ENCODE measurements at regions not wholly inside any gene's neighbourhood (a gene's known extent, or its start where the extent isn't known, plus 50 kb on each side); places are given as distances from the start of the nearest gene placed in this dataset.

DNA sequence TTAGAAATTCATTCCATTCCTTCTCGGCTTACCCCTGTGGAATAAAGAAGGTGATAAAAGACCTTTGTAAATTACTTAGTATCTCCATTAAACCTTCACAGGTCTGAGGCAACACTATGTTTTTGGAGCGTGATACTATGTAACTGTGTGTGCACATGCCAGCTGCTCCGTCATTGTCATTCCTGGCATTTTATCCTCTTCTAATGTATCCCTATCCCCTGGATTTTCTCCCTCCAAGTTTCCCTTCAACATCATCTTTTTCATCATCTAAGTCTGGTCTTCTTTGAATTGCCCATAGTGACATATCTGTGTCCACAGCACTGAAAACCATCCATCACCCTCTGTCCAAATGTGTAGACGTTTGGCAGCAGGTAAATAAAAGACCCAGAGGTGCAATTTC is 125.7 kb downstream of the TEX36 start:
- TF ChIP-seq POLR2A (IDR thresholded peaks at IDR 0.05) = no peak
- TF ChIP-seq, protein P1, sequence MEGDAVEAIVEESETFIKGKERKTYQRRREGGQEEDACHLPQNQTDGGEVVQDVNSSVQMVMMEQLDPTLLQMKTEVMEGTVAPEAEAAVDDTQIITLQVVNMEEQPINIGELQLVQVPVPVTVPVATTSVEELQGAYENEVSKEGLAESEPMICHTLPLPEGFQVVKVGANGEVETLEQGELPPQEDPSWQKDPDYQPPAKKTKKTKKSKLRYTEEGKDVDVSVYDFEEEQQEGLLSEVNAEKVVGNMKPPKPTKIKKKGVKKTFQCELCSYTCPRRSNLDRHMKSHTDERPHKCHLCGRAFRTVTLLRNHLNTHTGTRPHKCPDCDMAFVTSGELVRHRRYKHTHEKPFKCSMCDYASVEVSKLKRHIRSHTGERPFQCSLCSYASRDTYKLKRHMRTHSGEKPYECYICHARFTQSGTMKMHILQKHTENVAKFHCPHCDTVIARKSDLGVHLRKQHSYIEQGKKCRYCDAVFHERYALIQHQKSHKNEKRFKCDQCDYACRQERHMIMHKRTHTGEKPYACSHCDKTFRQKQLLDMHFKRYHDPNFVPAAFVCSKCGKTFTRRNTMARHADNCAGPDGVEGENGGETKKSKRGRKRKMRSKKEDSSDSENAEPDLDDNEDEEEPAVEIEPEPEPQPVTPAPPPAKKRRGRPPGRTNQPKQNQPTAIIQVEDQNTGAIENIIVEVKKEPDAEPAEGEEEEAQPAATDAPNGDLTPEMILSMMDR (IDR thresholded peaks at IDR 0.05) = no peak
